ENCODE measurements at regions not wholly inside any gene's neighbourhood (a gene's known extent, or its start where the extent isn't known, plus 50 kb on each side); places are given as distances from the start of the nearest gene placed in this dataset.
"Not testable (repeated sequence)": the region's sequence is repeated elsewhere in the genome, so short reads cannot be mapped to it uniquely, and the experiment has no call there.

- no peak for DNase-seq (ENCODE audit: low read depth, low spot score)
- H3K27ac ChIP-seq = no peak overlapping the region
Observed at GRCh38 chr3:63719796-63720445, 67.4 kb downstream of the SNTN start.

GRCh38 chr3:63720951-63721350 lies 68.5 kb downstream of the SNTN start:
- H3K27ac ChIP-seq; DNase-seq (ENCODE audit: low read depth, low spot score): not testable (repeated sequence)

GRCh38 chr3:63724987-63725386 lies 72.5 kb downstream of the SNTN start:
- peak overlapping the region; percentile 11 for H3K27ac ChIP-seq
- DNase-seq (ENCODE audit: low read depth, low spot score) = peak; percentile 49

- DNase-seq (ENCODE audit: low read depth, low spot score) = no peak
- no peak overlapping the region for H3K27ac ChIP-seq
Observed at GRCh38 chr3:63726656-63727055, 74.2 kb downstream of the SNTN start.

- no peak for DNase-seq (ENCODE audit: low read depth, low spot score)
Observed at GRCh38 chr3:63727233-63727632, 74.8 kb downstream of the SNTN start.

GRCh38 chr3:63731866-63732265 lies 79.4 kb downstream of the SNTN start:
- no peak overlapping the region for H3K27ac ChIP-seq

More at GRCh38 chr3:63727233-63727632, 74.8 kb downstream of the SNTN start:
- H3K27ac ChIP-seq = no peak overlapping the region

GRCh38 chr3:63733278-63733677 lies 80.8 kb downstream of the SNTN start:
- H3K27ac ChIP-seq; DNase-seq (ENCODE audit: low read depth, low spot score): not testable (repeated sequence)

More at GRCh38 chr3:63731866-63732265, 79.4 kb downstream of the SNTN start:
- DNase-seq (ENCODE audit: low read depth, low spot score) = no peak

- not testable (repeated sequence) for DNase-seq (ENCODE audit: low read depth, low spot score); H3K27ac ChIP-seq
Observed at GRCh38 chr3:63734632-63735031, 82.2 kb downstream of the SNTN start.

GRCh38 chr3:63736757-63737156 lies 82.3 kb upstream of the C3orf49 start:
- H3K27ac ChIP-seq; DNase-seq (ENCODE audit: low read depth, low spot score): not testable (repeated sequence)

- DNase-seq (ENCODE audit: low read depth, low spot score); H3K27ac ChIP-seq: not testable (repeated sequence)
Observed at GRCh38 chr3:63738577-63738976, 80.5 kb upstream of the C3orf49 start.

GRCh38 chr3:63739474-63739873 lies 79.6 kb upstream of the C3orf49 start:
- no peak overlapping the region for H3K27ac ChIP-seq
- DNase-seq (ENCODE audit: low read depth, low spot score) = no peak

- H3K27ac ChIP-seq = no peak overlapping the region
- no peak for DNase-seq (ENCODE audit: low read depth, low spot score)
Observed at GRCh38 chr3:63740116-63740515, 79.0 kb upstream of the C3orf49 start.

GRCh38 chr3:63744693-63745092 lies 74.4 kb upstream of the C3orf49 start:
- DNase-seq (ENCODE audit: low read depth, low spot score); H3K27ac ChIP-seq: not testable (repeated sequence)

GRCh38 chr3:63745757-63746156 lies 73.3 kb upstream of the C3orf49 start:
- H3K27ac ChIP-seq = no peak overlapping the region
- no peak for DNase-seq (ENCODE audit: low read depth, low spot score)

- no peak for DNase-seq (ENCODE audit: low read depth, low spot score)
Observed at GRCh38 chr3:63746211-63746610, 72.9 kb upstream of the C3orf49 start.

GRCh38 chr3:63751459-63751858 lies 67.6 kb upstream of the C3orf49 start:
- H3K27ac ChIP-seq = no peak overlapping the region
- no peak for DNase-seq (ENCODE audit: low read depth, low spot score)

More at GRCh38 chr3:63746211-63746610, 72.9 kb upstream of the C3orf49 start:
- no peak overlapping the region for H3K27ac ChIP-seq

GRCh38 chr3:63753567-63753966 lies 65.5 kb upstream of the C3orf49 start:
- DNase-seq (ENCODE audit: low read depth, low spot score) = no peak

GRCh38 chr3:63753995-63754394 lies 65.1 kb upstream of the C3orf49 start:
- DNase-seq (ENCODE audit: low read depth, low spot score) = no peak
- no peak overlapping the region for H3K27ac ChIP-seq

More at GRCh38 chr3:63753567-63753966, 65.5 kb upstream of the C3orf49 start:
- H3K27ac ChIP-seq = no peak overlapping the region

GRCh38 chr3:63762180-63762579 lies 56.9 kb upstream of the C3orf49 start:
- no peak overlapping the region for H3K27ac ChIP-seq
- no peak for DNase-seq (ENCODE audit: low read depth, low spot score)

GRCh38 chr3:63762934-63763550 lies 56.1 kb upstream of the C3orf49 start:
- no peak overlapping the region for H3K27ac ChIP-seq
- no peak for DNase-seq (ENCODE audit: low read depth, low spot score)

- no peak for DNase-seq (ENCODE audit: low read depth, low spot score)
- H3K27ac ChIP-seq = no peak overlapping the region
Observed at GRCh38 chr3:63764511-63764910, 54.6 kb upstream of the C3orf49 start.

- no peak overlapping the region for H3K27ac ChIP-seq
- DNase-seq (ENCODE audit: low read depth, low spot score) = no peak
Observed at GRCh38 chr3:63766261-63766660, 52.8 kb upstream of the C3orf49 start.

Data from epithelial cell of prostate (primary cell).